Cardiac muscle cell (in vitro differentiated cells and primary cell): ENCODE measurements at regions not wholly inside any gene's neighbourhood (a gene's known extent, or its start where the extent isn't known, plus 50 kb on each side); places are given as distances from the start of the nearest gene placed in this dataset.

ENCODE experiments used
- DNase-seq, 2 donors: peaks; one replicate each; pipeline versions ENCODE4 v3.0.0 to v3.0.0-alpha.2; 2010 to 2017; ENCODE audit warnings: low read depth in 1 of 2, low spot score in 1 of 2
- H3K27ac ChIP-seq: fragments of 200-600 bp; sonication (generic); 2 replicates; pipeline ENCODE4 v1.5.1; 2016
- H3K27me3 ChIP-seq: fragments of 200-600 bp; sonication (generic); 2 replicates; pipeline ENCODE4 v1.6.0; 2016; ENCODE audit warnings: control low read depth
- H3K36me3 ChIP-seq: fragments of 200-600 bp; sonication (generic); 2 replicates; pipeline ENCODE4 v1.5.1; 2016; ENCODE audit warnings: control low read depth
- H3K4me1 ChIP-seq: fragments of 200-600 bp; sonication (generic); 2 replicates; pipeline ENCODE4 v1.8.1; 2017; ENCODE audit warnings: low read depth, mild to moderate bottlenecking, mixed run types
- H3K4me3 ChIP-seq: fragments of 200-600 bp; sonication (generic); 2 replicates; pipeline ENCODE4 v1.5.1; 2016; ENCODE audit warnings: mild to moderate bottlenecking
- H3K9me3 ChIP-seq: fragments of 200-600 bp; sonication (generic); 2 replicates; pipeline ENCODE4 v1.5.1; 2017; ENCODE audit warnings: low read depth, mild to moderate bottlenecking, control low read depth
- TF ChIP-seq, protein P1 (sequence below): IDR thresholded peaks from 2 replicates; pipeline ENCODE4 v1.5.1; 2012; ENCODE audit warnings: low read depth, mild to moderate bottlenecking, low read length

DNA sequence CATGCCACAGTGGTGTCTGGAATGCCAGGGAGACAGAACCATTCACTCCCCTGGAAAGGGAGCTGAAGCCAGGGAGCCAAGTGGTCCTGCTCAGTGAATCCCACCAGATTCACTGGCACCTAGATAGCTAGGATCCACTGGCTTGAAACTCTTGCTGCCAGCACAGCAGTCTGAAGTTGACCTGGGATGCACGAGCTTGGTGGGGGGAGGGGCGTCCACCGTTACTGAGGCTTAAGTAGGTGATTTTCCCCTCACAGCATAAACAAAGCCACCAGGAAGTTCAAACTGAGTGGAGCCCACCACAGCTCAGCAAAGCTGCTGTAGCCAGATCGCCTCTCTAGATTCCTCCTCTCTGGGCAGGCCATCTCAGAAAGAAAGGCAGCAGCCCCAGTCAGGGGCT is 413.3 kb downstream of the PRDM5 start:
- no peak overlapping the region for H3K27ac ChIP-seq
- H3K4me1 ChIP-seq, result no peaks in the 10 kb centered on the region
- no peaks in the 10 kb centered on the region for H3K9me3 ChIP-seq
- DNase-seq, result no peak
- H3K27me3 ChIP-seq, result no peaks in the 10 kb centered on the region
- no peaks in the 10 kb centered on the region for H3K36me3 ChIP-seq
- TF ChIP-seq, protein P1, sequence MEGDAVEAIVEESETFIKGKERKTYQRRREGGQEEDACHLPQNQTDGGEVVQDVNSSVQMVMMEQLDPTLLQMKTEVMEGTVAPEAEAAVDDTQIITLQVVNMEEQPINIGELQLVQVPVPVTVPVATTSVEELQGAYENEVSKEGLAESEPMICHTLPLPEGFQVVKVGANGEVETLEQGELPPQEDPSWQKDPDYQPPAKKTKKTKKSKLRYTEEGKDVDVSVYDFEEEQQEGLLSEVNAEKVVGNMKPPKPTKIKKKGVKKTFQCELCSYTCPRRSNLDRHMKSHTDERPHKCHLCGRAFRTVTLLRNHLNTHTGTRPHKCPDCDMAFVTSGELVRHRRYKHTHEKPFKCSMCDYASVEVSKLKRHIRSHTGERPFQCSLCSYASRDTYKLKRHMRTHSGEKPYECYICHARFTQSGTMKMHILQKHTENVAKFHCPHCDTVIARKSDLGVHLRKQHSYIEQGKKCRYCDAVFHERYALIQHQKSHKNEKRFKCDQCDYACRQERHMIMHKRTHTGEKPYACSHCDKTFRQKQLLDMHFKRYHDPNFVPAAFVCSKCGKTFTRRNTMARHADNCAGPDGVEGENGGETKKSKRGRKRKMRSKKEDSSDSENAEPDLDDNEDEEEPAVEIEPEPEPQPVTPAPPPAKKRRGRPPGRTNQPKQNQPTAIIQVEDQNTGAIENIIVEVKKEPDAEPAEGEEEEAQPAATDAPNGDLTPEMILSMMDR, result no peak
- no peak overlapping the region for H3K4me3 ChIP-seq

DNA sequence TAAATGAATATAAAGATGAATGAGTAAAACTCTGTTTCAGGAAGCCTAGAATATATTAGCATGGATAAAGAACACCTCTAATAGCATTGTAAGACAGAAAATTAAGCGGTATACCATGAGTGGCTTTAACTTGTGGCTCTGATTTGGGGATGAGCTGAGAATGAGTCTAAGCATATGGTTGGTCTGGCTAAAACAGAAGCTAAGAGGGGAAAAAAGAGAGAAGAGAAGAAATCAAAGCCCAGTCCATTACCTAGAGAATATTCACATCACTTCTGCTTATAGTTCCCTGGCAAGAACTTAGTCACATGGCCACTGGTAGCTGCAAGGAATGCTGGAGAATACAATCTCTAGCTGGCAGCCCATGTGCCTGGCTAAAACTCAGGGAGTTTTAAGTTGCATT is 414.5 kb downstream of the PRDM5 start:
- Histone ChIP-seq H3K9me3 (no peaks in the 10 kb centered on the region), H3K36me3 (no peaks in the 10 kb centered on the region), H3K4me3 (no peak overlapping the region), H3K27ac (no peak overlapping the region), H3K27me3 (no peaks in the 10 kb centered on the region), H3K4me1 (no peaks in the 10 kb centered on the region)
- TF ChIP-seq, protein P1, result no peak
- DNase-seq, result no peak

- Histone ChIP-seq H3K36me3 (no peaks in the 10 kb centered on the region), H3K4me3 (no peak overlapping the region), H3K27ac (no peak overlapping the region), H3K9me3 (no peaks in the 10 kb centered on the region), H3K4me1 (no peaks in the 10 kb centered on the region), H3K27me3 (no peaks in the 10 kb centered on the region)
- TF ChIP-seq, protein P1, result no peak
- DNase-seq, result no peak
Measured at GRCh38 chr4:120506536-120506935, 416.0 kb downstream of the PRDM5 start.

GRCh38 chr4:120498678-120499077 is 423.8 kb downstream of the PRDM5 start:
- Histone ChIP-seq H3K27ac (no peak overlapping the region), H3K27me3 (no peaks in the 10 kb centered on the region), H3K36me3 (no peaks in the 10 kb centered on the region), H3K4me3 (no peak overlapping the region), H3K9me3 (no peaks in the 10 kb centered on the region), H3K4me1 (no peaks in the 10 kb centered on the region)
- no peak for DNase-seq
- TF ChIP-seq, protein P1, result no peak

DNA sequence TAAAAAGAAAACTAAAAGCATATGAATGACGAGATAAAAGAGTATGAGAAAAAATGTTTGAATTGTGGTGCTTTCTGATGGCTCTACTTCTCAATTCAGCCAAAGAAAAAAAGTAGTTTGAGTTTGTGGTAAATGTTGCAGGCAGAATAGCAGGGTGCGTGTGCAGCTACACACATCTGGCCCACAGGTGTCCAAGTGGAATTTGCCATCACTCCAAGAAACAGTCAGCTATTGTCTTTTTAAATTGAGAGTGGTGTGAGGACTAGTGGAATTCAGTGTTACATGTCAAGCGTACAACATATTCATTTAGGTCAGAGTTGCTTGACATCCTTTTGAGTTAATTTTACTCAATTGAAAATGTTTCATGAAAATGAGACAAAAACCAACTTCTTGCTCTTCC is 424.8 kb upstream of the MAD2L1 start:
- no peaks in the 10 kb centered on the region for H3K36me3 ChIP-seq
- TF ChIP-seq, protein P1, result no peak

GRCh38 chr4:120481756-120482155 is 415.1 kb upstream of the MAD2L1 start:
- Histone ChIP-seq H3K9me3 (no peaks in the 10 kb centered on the region), H3K4me3 (no peak overlapping the region), H3K27ac (no peak overlapping the region), H3K27me3 (no peaks in the 10 kb centered on the region), H3K4me1 (no peaks in the 10 kb centered on the region), H3K36me3 (no peaks in the 10 kb centered on the region)
- TF ChIP-seq, protein P1, result no peak
- DNase-seq, result no peak

More for the DNA sequence above, 424.8 kb upstream of the MAD2L1 start:
- Histone ChIP-seq H3K4me1 (no peaks in the 10 kb centered on the region), H3K27me3 (no peaks in the 10 kb centered on the region), H3K27ac (no peak overlapping the region), H3K9me3 (no peaks in the 10 kb centered on the region), H3K4me3 (no peak overlapping the region)
- DNase-seq, result no peak
